ENCODE measurements at regions not wholly inside any gene's neighbourhood (a gene's known extent, or its start where the extent isn't known, plus 50 kb on each side); places are given as distances from the start of the nearest gene placed in this dataset.

GRCh38 chr3:73214846-73215245, 153.4 kb downstream of the EBLN2 start:
- no peak for DNase-seq (ENCODE audit: low read depth in 6 of 9, low spot score in 9 of 9)
- Histone ChIP-seq H3K4me3 (ENCODE audit: low read length in 2 of 2) (no peak overlapping the region), H3K36me3 (ENCODE audit: control insufficient read depth in 2 of 2, insufficient read depth in 2 of 2, low read length in 1 of 2) (no peaks in the 10 kb centered on the region), H3K27ac (ENCODE audit: low read depth in 1 of 2, low read length in 1 of 2) (no peak overlapping the region), H3K4me1 (ENCODE audit: control insufficient read depth in 2 of 2, insufficient read depth in 2 of 2, low read length in 2 of 2) (no peaks in the 10 kb centered on the region), H3K9me3 (ENCODE audit: control insufficient read depth in 2 of 2, insufficient read depth in 1 of 2, low read length in 1 of 2) (no peaks in the 10 kb centered on the region), H3K27me3 (ENCODE audit: control insufficient read depth in 2 of 2, insufficient read depth in 1 of 2, low read length in 1 of 2) (no peaks in the 10 kb centered on the region)
- WGBS = 92% methylated on average over 2 of the region's 2 CpGs

GRCh38 chr3:73215281-73215680, 153.8 kb downstream of the EBLN2 start:
- no peak overlapping the region for H3K4me3 ChIP-seq (ENCODE audit: low read length in 2 of 2)
- no peak for DNase-seq (ENCODE audit: low read depth in 6 of 9, low spot score in 9 of 9)
- H3K36me3 ChIP-seq (ENCODE audit: control insufficient read depth in 2 of 2, insufficient read depth in 2 of 2, low read length in 1 of 2) = no peaks in the 10 kb centered on the region
- H3K4me1 ChIP-seq (ENCODE audit: control insufficient read depth in 2 of 2, insufficient read depth in 2 of 2, low read length in 2 of 2) = no peaks in the 10 kb centered on the region
- no peak overlapping the region for H3K27ac ChIP-seq (ENCODE audit: low read depth in 1 of 2, low read length in 1 of 2)
- no peaks in the 10 kb centered on the region for H3K9me3 ChIP-seq (ENCODE audit: control insufficient read depth in 2 of 2, insufficient read depth in 1 of 2, low read length in 1 of 2)
- H3K27me3 ChIP-seq (ENCODE audit: control insufficient read depth in 2 of 2, insufficient read depth in 1 of 2, low read length in 1 of 2) = no peaks in the 10 kb centered on the region
- WGBS = 91% methylated on average over 1 of the region's 1 CpG

DNA sequence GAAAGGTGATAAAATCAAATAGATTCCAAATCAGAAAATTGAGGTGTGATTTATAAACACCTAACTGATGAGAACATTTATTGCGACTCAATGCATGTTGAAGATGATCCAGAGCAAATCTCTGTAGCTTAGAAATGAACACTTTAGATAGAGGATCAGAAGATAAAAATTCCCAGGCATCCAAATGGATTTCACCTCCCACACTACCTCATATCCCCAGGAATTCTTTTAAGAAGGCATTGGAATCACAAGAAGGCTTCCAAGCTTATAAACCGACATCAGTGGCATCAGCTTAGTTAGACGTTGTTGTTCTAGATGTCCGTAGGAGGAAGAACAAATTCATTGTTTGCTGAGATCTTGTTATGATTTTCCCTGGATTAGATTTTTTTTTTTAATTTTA, 154.4 kb downstream of the EBLN2 start:
- H3K4me1 ChIP-seq (ENCODE audit: control insufficient read depth in 2 of 2, insufficient read depth in 2 of 2, low read length in 2 of 2) = no peaks in the 10 kb centered on the region
- H3K27ac ChIP-seq (ENCODE audit: low read depth in 1 of 2, low read length in 1 of 2) = no peak overlapping the region
- H3K4me3 ChIP-seq (ENCODE audit: low read length in 2 of 2) = no peak overlapping the region
- DNase-seq (ENCODE audit: low read depth in 6 of 9, low spot score in 9 of 9) = no peak
- WGBS = 96% methylated on average over 4 of the region's 4 CpGs
- no peaks in the 10 kb centered on the region for H3K27me3 ChIP-seq (ENCODE audit: control insufficient read depth in 2 of 2, insufficient read depth in 1 of 2, low read length in 1 of 2)
- H3K36me3 ChIP-seq (ENCODE audit: control insufficient read depth in 2 of 2, insufficient read depth in 2 of 2, low read length in 1 of 2) = no peaks in the 10 kb centered on the region
- no peaks in the 10 kb centered on the region for H3K9me3 ChIP-seq (ENCODE audit: control insufficient read depth in 2 of 2, insufficient read depth in 1 of 2, low read length in 1 of 2)

DNA sequence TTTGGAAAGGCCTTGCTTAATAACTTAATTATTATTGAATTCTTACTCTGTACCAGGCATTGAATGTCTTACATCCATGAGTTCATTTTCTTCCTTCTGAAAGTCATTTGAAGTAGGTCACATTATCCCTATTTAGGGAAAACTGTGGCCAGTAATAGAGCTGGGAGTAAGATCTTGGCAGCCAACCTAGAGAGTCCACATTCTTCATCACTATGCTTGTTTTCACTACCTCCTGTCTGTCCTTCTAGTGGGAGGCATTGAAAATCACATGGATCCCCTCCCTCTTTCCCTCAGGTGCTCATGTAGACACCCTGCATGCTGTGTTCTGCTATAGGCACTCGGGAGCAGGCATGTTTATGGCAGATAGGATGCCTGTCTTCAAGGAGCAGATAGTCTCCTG, 154.9 kb downstream of the EBLN2 start:
- H3K36me3 ChIP-seq (ENCODE audit: control insufficient read depth in 2 of 2, insufficient read depth in 2 of 2, low read length in 1 of 2) = no peaks in the 10 kb centered on the region
- H3K4me1 ChIP-seq (ENCODE audit: control insufficient read depth in 2 of 2, insufficient read depth in 2 of 2, low read length in 2 of 2) = no peaks in the 10 kb centered on the region
- WGBS = 90% methylated on average over 1 of the region's 1 CpG
- H3K4me3 ChIP-seq (ENCODE audit: low read length in 2 of 2) = no peak overlapping the region
- H3K27ac ChIP-seq (ENCODE audit: low read depth in 1 of 2, low read length in 1 of 2) = no peak overlapping the region
- no peaks in the 10 kb centered on the region for H3K9me3 ChIP-seq (ENCODE audit: control insufficient read depth in 2 of 2, insufficient read depth in 1 of 2, low read length in 1 of 2)
- H3K27me3 ChIP-seq (ENCODE audit: control insufficient read depth in 2 of 2, insufficient read depth in 1 of 2, low read length in 1 of 2) = no peaks in the 10 kb centered on the region
- no peak for DNase-seq (ENCODE audit: low read depth in 6 of 9, low spot score in 9 of 9)

- WGBS = 92% methylated on average over 4 of the region's 4 CpGs
- Histone ChIP-seq H3K4me1 (ENCODE audit: control insufficient read depth in 2 of 2, insufficient read depth in 2 of 2, low read length in 2 of 2) (no peaks in the 10 kb centered on the region), H3K36me3 (ENCODE audit: control insufficient read depth in 2 of 2, insufficient read depth in 2 of 2, low read length in 1 of 2) (no peaks in the 10 kb centered on the region), H3K9me3 (ENCODE audit: control insufficient read depth in 2 of 2, insufficient read depth in 1 of 2, low read length in 1 of 2) (no peaks in the 10 kb centered on the region), H3K27me3 (ENCODE audit: control insufficient read depth in 2 of 2, insufficient read depth in 1 of 2, low read length in 1 of 2) (no peaks in the 10 kb centered on the region), H3K27ac (ENCODE audit: low read depth in 1 of 2, low read length in 1 of 2) (no peak overlapping the region), H3K4me3 (ENCODE audit: low read length in 2 of 2) (no peak overlapping the region)
- DNase-seq (ENCODE audit: low read depth in 6 of 9, low spot score in 9 of 9) = no peak
Measured at GRCh38 chr3:73222126-73222525, 160.7 kb downstream of the EBLN2 start.

DNA sequence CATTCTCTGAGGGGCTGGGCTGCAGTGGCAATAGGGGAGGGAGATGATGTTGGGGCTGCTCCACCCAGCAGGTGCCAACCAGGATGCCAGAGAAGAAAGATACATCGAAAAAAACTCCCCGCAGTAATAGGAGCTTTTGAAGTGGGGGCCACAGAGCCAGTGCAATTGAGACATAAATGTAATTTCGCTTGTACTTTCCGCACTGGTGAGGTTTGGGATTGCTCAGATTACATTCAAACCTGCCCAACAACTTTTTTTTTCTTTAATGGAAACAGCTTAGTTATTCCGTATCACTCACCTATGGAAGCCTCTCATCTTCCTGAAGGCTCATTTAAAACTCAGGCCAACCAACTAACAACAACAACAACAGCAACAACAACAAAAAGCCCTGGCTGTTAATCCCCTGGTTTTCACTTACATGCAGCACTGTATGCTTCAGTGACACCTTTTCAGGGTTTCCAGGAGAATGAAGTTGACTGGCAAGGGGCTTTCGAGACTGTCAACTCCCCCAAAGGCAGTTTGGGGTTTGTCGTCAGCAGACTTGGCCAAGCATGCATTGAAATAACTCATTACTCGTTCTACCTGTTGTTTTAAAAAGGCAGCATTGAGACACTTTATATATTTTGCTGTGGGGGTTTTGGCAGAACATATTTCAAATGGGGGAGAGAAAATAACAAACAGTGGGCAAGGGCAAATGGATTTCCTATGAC, 163.8 kb downstream of the EBLN2 start:
- H3K4me1 ChIP-seq (ENCODE audit: control insufficient read depth in 2 of 2, insufficient read depth in 2 of 2, low read length in 2 of 2) = no peaks in the 10 kb centered on the region
- WGBS = 92% methylated on average over 8 of the region's 8 CpGs
- H3K27ac ChIP-seq (ENCODE audit: low read depth in 1 of 2, low read length in 1 of 2) = peak overlapping the region in 1 of 2 donors; percentile 62
- no peak overlapping the region for H3K4me3 ChIP-seq (ENCODE audit: low read length in 2 of 2)
- peak in 1 of 9 donors; percentile 14 for DNase-seq (ENCODE audit: low read depth in 6 of 9, low spot score in 9 of 9)
- no peaks in the 10 kb centered on the region for H3K36me3 ChIP-seq (ENCODE audit: control insufficient read depth in 2 of 2, insufficient read depth in 2 of 2, low read length in 1 of 2)
- H3K27me3 ChIP-seq (ENCODE audit: control insufficient read depth in 2 of 2, insufficient read depth in 1 of 2, low read length in 1 of 2) = no peaks in the 10 kb centered on the region
- H3K9me3 ChIP-seq (ENCODE audit: control insufficient read depth in 2 of 2, insufficient read depth in 1 of 2, low read length in 1 of 2) = no peaks in the 10 kb centered on the region

DNA sequence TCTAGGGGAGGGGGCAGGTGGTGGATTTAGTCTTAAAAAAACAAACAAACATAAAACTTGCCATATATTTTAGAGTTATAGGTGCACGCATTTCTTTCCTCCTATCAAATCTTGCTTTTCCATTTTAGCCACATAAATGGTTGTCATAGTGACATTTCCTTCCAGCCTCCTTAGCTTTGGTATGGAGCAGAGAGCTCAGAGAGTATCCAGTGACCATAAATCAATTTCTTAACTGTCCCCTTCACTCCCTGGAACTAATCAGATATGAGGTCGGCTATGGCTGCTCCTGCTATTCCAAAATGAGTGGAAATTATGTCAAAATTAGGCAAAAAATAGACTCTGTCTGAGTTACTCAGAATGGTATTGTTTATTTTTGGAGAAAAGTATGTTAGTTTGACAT, 164.5 kb downstream of the EBLN2 start:
- H3K4me3 ChIP-seq (ENCODE audit: low read length in 2 of 2) = no peak overlapping the region
- peak overlapping the region in 1 of 2 donors; percentile 62 for H3K27ac ChIP-seq (ENCODE audit: low read depth in 1 of 2, low read length in 1 of 2)
- no peaks in the 10 kb centered on the region for H3K27me3 ChIP-seq (ENCODE audit: control insufficient read depth in 2 of 2, insufficient read depth in 1 of 2, low read length in 1 of 2)
- no peaks in the 10 kb centered on the region for H3K9me3 ChIP-seq (ENCODE audit: control insufficient read depth in 2 of 2, insufficient read depth in 1 of 2, low read length in 1 of 2)
- WGBS = 86% methylated on average over 2 of the region's 2 CpGs
- H3K36me3 ChIP-seq (ENCODE audit: control insufficient read depth in 2 of 2, insufficient read depth in 2 of 2, low read length in 1 of 2) = no peaks in the 10 kb centered on the region
- H3K4me1 ChIP-seq (ENCODE audit: control insufficient read depth in 2 of 2, insufficient read depth in 2 of 2, low read length in 2 of 2) = no peaks in the 10 kb centered on the region
- DNase-seq (ENCODE audit: low read depth in 6 of 9, low spot score in 9 of 9) = no peak

DNA sequence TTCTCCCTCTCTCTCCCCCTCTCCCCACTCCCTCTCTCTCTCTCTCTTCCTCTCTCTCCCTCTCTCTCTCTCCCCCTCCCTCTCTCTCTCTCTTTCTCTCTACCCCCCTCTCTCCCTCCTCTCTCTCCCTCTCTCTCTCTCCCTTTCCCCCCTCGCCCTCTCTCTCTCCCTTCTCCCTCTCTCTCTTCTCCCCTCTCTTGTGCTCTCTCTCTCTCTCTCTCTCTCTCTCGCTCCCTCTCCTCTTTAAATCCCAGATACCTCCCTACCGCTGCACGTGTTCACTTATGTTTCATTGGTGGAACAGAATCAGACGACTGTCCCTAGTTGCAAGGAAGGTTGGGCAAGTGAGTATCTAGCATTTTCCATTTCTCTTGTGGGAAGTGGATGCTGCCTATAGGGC, 166.5 kb downstream of the EBLN2 start:
- DNase-seq (ENCODE audit: low read depth in 6 of 9, low spot score in 9 of 9) = no peak
- no peaks in the 10 kb centered on the region for H3K4me1 ChIP-seq (ENCODE audit: control insufficient read depth in 2 of 2, insufficient read depth in 2 of 2, low read length in 2 of 2)
- H3K27me3 ChIP-seq (ENCODE audit: control insufficient read depth in 2 of 2, insufficient read depth in 1 of 2, low read length in 1 of 2) = no peaks in the 10 kb centered on the region
- no peaks in the 10 kb centered on the region for H3K9me3 ChIP-seq (ENCODE audit: control insufficient read depth in 2 of 2, insufficient read depth in 1 of 2, low read length in 1 of 2)
- WGBS = 89% methylated on average over 5 of the region's 5 CpGs
- H3K36me3 ChIP-seq (ENCODE audit: control insufficient read depth in 2 of 2, insufficient read depth in 2 of 2, low read length in 1 of 2) = no peaks in the 10 kb centered on the region
- H3K27ac ChIP-seq (ENCODE audit: low read depth in 1 of 2, low read length in 1 of 2) = no peak overlapping the region
- no peak overlapping the region for H3K4me3 ChIP-seq (ENCODE audit: low read length in 2 of 2)

- Histone ChIP-seq H3K4me3 (ENCODE audit: low read length in 2 of 2) (no peak overlapping the region), H3K36me3 (ENCODE audit: control insufficient read depth in 2 of 2, insufficient read depth in 2 of 2, low read length in 1 of 2) (no peaks in the 10 kb centered on the region), H3K9me3 (ENCODE audit: control insufficient read depth in 2 of 2, insufficient read depth in 1 of 2, low read length in 1 of 2) (no peaks in the 10 kb centered on the region), H3K4me1 (ENCODE audit: control insufficient read depth in 2 of 2, insufficient read depth in 2 of 2, low read length in 2 of 2) (no peaks in the 10 kb centered on the region), H3K27ac (ENCODE audit: low read depth in 1 of 2, low read length in 1 of 2) (no peak overlapping the region), H3K27me3 (ENCODE audit: control insufficient read depth in 2 of 2, insufficient read depth in 1 of 2, low read length in 1 of 2) (no peaks in the 10 kb centered on the region)
- WGBS = 92% methylated on average over 5 of the region's 5 CpGs
- no peak for DNase-seq (ENCODE audit: low read depth in 6 of 9, low spot score in 9 of 9)
Measured at GRCh38 chr3:73228437-73228836, 167.0 kb downstream of the EBLN2 start.
